NCI-H748 treated with DMSO at 0.1 percent for 48 hours (cell line): ENCODE measurements at regions not wholly inside any gene's neighbourhood (a gene's known extent, or its start where the extent isn't known, plus 50 kb on each side); places are given as distances from the start of the nearest gene placed in this dataset.
"Not testable (repeated sequence)": the region's sequence is repeated elsewhere in the genome, so short reads cannot be mapped to it uniquely, and the experiment has no call there.

Experiments used
- DNase-seq: peaks from one replicate; lab custom pipeline; 2025; lab: John Stamatoyannopoulos, UW

- DNase-seq, result not testable (repeated sequence)
Measured at GRCh38 chr1:194407238-194407637, 1220.8 kb upstream of the B3GALT2 start.

- no peak for DNase-seq
Measured at GRCh38 chr1:194394676-194395075, 1208.3 kb upstream of the B3GALT2 start.

- DNase-seq, result no peak
Measured at GRCh38 chr1:194387531-194387930, 1201.1 kb upstream of the B3GALT2 start.

- DNase-seq, result no peak
Measured at GRCh38 chr1:194378517-194378916, 1192.1 kb upstream of the B3GALT2 start.

GRCh38 chr1:194374649-194375048 is 1188.2 kb upstream of the B3GALT2 start:
- DNase-seq, result no peak

- no peak for DNase-seq
Measured at GRCh38 chr1:194372266-194372665, 1185.9 kb upstream of the B3GALT2 start.

GRCh38 chr1:194369622-194370021 is 1183.2 kb upstream of the B3GALT2 start:
- no peak for DNase-seq

GRCh38 chr1:194369060-194369459 is 1182.6 kb upstream of the B3GALT2 start:
- no peak for DNase-seq

- no peak for DNase-seq
Measured at GRCh38 chr1:194367121-194367520, 1180.7 kb upstream of the B3GALT2 start.

- no peak for DNase-seq
Measured at GRCh38 chr1:194366705-194367104, 1180.3 kb upstream of the B3GALT2 start.

GRCh38 chr1:194362327-194362726 is 1175.9 kb upstream of the B3GALT2 start:
- no peak for DNase-seq

GRCh38 chr1:194361374-194362131 is 1175.1 kb upstream of the B3GALT2 start:
- DNase-seq, result no peak

- DNase-seq, result no peak
Measured at GRCh38 chr1:194358208-194358581, 1171.8 kb upstream of the B3GALT2 start.

GRCh38 chr1:194357573-194358207 is 1171.3 kb upstream of the B3GALT2 start:
- DNase-seq, result not testable (repeated sequence)

- DNase-seq, result no peak
Measured at GRCh38 chr1:194355488-194356106, 1169.2 kb upstream of the B3GALT2 start.

- DNase-seq, result no peak
Measured at GRCh38 chr1:194353121-194353520, 1166.7 kb upstream of the B3GALT2 start.

- DNase-seq, result no peak
Measured at GRCh38 chr1:194347200-194347599, 1160.8 kb upstream of the B3GALT2 start.

- no peak for DNase-seq
Measured at GRCh38 chr1:194342484-194343262, 1156.3 kb upstream of the B3GALT2 start.

- DNase-seq, result no peak
Measured at GRCh38 chr1:194341587-194341986, 1155.2 kb upstream of the B3GALT2 start.

- no peak for DNase-seq
Measured at GRCh38 chr1:194339471-194339870, 1153.1 kb upstream of the B3GALT2 start.

GRCh38 chr1:194338241-194338948 is 1152.0 kb upstream of the B3GALT2 start:
- no peak for DNase-seq

GRCh38 chr1:194333240-194333639 is 1146.8 kb upstream of the B3GALT2 start:
- DNase-seq, result no peak
